Esophagus squamous epithelium (tissue), 5 donors: ENCODE measurements at regions not wholly inside any gene's neighbourhood (a gene's known extent, or its start where the extent isn't known, plus 50 kb on each side); places are given as distances from the start of the nearest gene placed in this dataset.
A peak's percentile ranks its signal among the peaks of the same experiment; 100 is the strongest.

Source experiments
- DNase-seq: peaks from one replicate; lab custom pipeline; 2025; lab: John Stamatoyannopoulos, UW
- H3K27ac ChIP-seq, 4 donors: fragments of 200-600 bp; sonication (generic); one replicate each; pipeline ENCODE4 v1.5.1; 2016 to 2019; ENCODE audit warnings: mild to moderate bottlenecking in 1 of 4
- H3K27me3 ChIP-seq, 4 donors: fragments of 200-600 bp; sonication (generic); 1 replicate in 3 of 4; 2 replicates in 1 of 4; pipeline versions ENCODE4 v1.5.1 to v1.6.0; 2017 to 2021; ENCODE audit warnings: antibody characterized with exemption in 1 of 4
- H3K36me3 ChIP-seq, 3 donors: fragments of 200-600 bp; sonication (generic); one replicate each; pipeline ENCODE4 v1.5.1; 2016 to 2019
- H3K4me1 ChIP-seq, 3 donors: fragments of 200-600 bp; sonication (generic); one replicate each; pipeline ENCODE4 v1.5.1; 2017 to 2019
- H3K4me3 ChIP-seq, 4 donors: fragments of 200-600 bp; sonication (generic); 1 replicate in 3 of 4; 2 replicates in 1 of 4; pipeline ENCODE4 v1.5.1; 2016 to 2019; ENCODE audit warnings: mild to moderate bottlenecking in 2 of 4, moderate library complexity in 1 of 4
- H3K9me3 ChIP-seq, 3 donors: fragments of 200-600 bp; sonication (generic); one replicate each; pipeline ENCODE4 v1.5.1; 2016 to 2019
- CTCF ChIP-seq, 6 experiments: fragments of 450-650 bp in 4 of 6; fragments of 200-600 bp in 2 of 6; sonication (generic) in 2 of 6; IDR thresholded peaks; one replicate each; pipeline ENCODE4 v1.5.1; 2016 to 2019; ENCODE audit warnings: antibody characterized with exemption in 6 of 6, mild to moderate bottlenecking in 4 of 6, moderate library complexity in 4 of 6
- POLR2A ChIP-seq, 4 donors: fragments of 450-650 bp; IDR thresholded peaks; one replicate each; pipeline ENCODE4 v1.6.1; 2017; ENCODE audit warnings: antibody characterized with exemption in 4 of 4, mild to moderate bottlenecking in 4 of 4, moderate library complexity in 3 of 4
- WGBS, 2 donors: methylation state at CpG; one replicate each; pipeline ENCODE4 v1.1.5; 2018; 5-methylcytosine and 5-hydroxymethylcytosine counted together
- intact Hi-C: fragments of 100-400 bp; cut with DNase I; formaldehyde crosslinking; loops from one replicate; pipeline ENCODE4 v1.15.0; 2022
- donor health status: DM: yes; HTN: yes; CAD: no.

- no peak overlapping the region for H3K27ac ChIP-seq
- intact Hi-C loops, result no loop called here
- no peak overlapping the region for H3K4me3 ChIP-seq
- TF ChIP-seq POLR2A (IDR thresholded peaks at IDR 0.05), result no peak
- no peak for TF ChIP-seq CTCF (IDR thresholded peaks at IDR 0.05)
- H3K9me3 ChIP-seq, result no peaks in the 10 kb centered on the region
- 93 to 100% methylated on average over 2 of the region's 2 CpGs for WGBS, 2 donors
- H3K27me3 ChIP-seq, result no peaks in the 10 kb centered on the region
- DNase-seq, result no peak
- H3K36me3 ChIP-seq, result no peaks in the 10 kb centered on the region
- no peaks in the 10 kb centered on the region for H3K4me1 ChIP-seq
Observed at GRCh38 chr2:181122601-181123000, 142.2 kb downstream of the UBE2E3 start.

- peak in 1 of 4 donors; percentile 19 for TF ChIP-seq POLR2A (IDR thresholded peaks at IDR 0.05)
- no peak for TF ChIP-seq CTCF (IDR thresholded peaks at IDR 0.05)
- H3K4me3 ChIP-seq, result no peak overlapping the region
- intact Hi-C loops, result no loop called here
- no peak for DNase-seq
- H3K4me1 ChIP-seq, result no peaks in the 10 kb centered on the region
- 57 to 82% methylated on average over 2 of the region's 2 CpGs for WGBS, 2 donors
- no peaks in the 10 kb centered on the region for H3K27me3 ChIP-seq
- H3K36me3 ChIP-seq, result no peaks in the 10 kb centered on the region
- H3K9me3 ChIP-seq, result no peaks in the 10 kb centered on the region
- H3K27ac ChIP-seq, result peak overlapping the region in 1 of 4 donors; percentile 36
Observed at GRCh38 chr2:181123798-181124231, 143.4 kb downstream of the UBE2E3 start.

GRCh38 chr2:181124497-181124896 is 144.1 kb downstream of the UBE2E3 start:
- H3K9me3 ChIP-seq, result no peaks in the 10 kb centered on the region
- H3K27me3 ChIP-seq, result no peaks in the 10 kb centered on the region
- H3K36me3 ChIP-seq, result no peaks in the 10 kb centered on the region
- 49 to 50% methylated on average over 3 of the region's 3 CpGs for WGBS, 2 donors
- DNase-seq, result no peak
- H3K27ac ChIP-seq, result peak overlapping the region in 1 of 4 donors; percentile 36
- no peak for TF ChIP-seq POLR2A (IDR thresholded peaks at IDR 0.05)
- no peak for TF ChIP-seq CTCF (IDR thresholded peaks at IDR 0.05)
- H3K4me1 ChIP-seq, result no peaks in the 10 kb centered on the region
- intact Hi-C loops, result no loop called here
- H3K4me3 ChIP-seq, result no peak overlapping the region

- 78 to 92% methylated on average over 2 of the region's 2 CpGs for WGBS, 2 donors
- TF ChIP-seq POLR2A (IDR thresholded peaks at IDR 0.05), result no peak
- no peak for TF ChIP-seq CTCF (IDR thresholded peaks at IDR 0.05)
- no peaks in the 10 kb centered on the region for H3K36me3 ChIP-seq
- no peak for DNase-seq
- no peaks in the 10 kb centered on the region for H3K27me3 ChIP-seq
- intact Hi-C loops, result no loop called here
- no peaks in the 10 kb centered on the region for H3K4me1 ChIP-seq
- no peak overlapping the region for H3K4me3 ChIP-seq
- peak overlapping the region in 2 of 4 donors; percentile 9 to 36 for H3K27ac ChIP-seq
- no peaks in the 10 kb centered on the region for H3K9me3 ChIP-seq
Observed at GRCh38 chr2:181125359-181125758, 145.0 kb downstream of the UBE2E3 start.

GRCh38 chr2:181126311-181126868 is 146.0 kb downstream of the UBE2E3 start:
- Histone ChIP-seq H3K4me3 (no peak overlapping the region), H3K27ac (peak overlapping the region in 1 of 4 donors; percentile 22), H3K4me1 (no peaks in the 10 kb centered on the region), H3K27me3 (no peaks in the 10 kb centered on the region), H3K9me3 (no peaks in the 10 kb centered on the region), H3K36me3 (no peaks in the 10 kb centered on the region)
- 84 to 90% methylated on average over 5 of the region's 5 CpGs for WGBS, 2 donors
- intact Hi-C loops, result no loop called here
- TF ChIP-seq CTCF (IDR thresholded peaks at IDR 0.05) (no peak), POLR2A (IDR thresholded peaks at IDR 0.05) (no peak)
- no peak for DNase-seq
